RKO (cell line): ENCODE measurements at regions not wholly inside any gene's neighbourhood (a gene's known extent, or its start where the extent isn't known, plus 50 kb on each side); places are given as distances from the start of the nearest gene placed in this dataset.
A peak's percentile ranks its signal among the peaks of the same experiment; 100 is the strongest.
"Not testable (repeated sequence)": the region's sequence is repeated elsewhere in the genome, so short reads cannot be mapped to it uniquely, and the experiment has no call there.

Source experiments
- DNase-seq: peaks from one replicate; pipeline ENCODE4 v3.0.0-alpha.2; 2016; ENCODE audit warnings: low spot score

DNA sequence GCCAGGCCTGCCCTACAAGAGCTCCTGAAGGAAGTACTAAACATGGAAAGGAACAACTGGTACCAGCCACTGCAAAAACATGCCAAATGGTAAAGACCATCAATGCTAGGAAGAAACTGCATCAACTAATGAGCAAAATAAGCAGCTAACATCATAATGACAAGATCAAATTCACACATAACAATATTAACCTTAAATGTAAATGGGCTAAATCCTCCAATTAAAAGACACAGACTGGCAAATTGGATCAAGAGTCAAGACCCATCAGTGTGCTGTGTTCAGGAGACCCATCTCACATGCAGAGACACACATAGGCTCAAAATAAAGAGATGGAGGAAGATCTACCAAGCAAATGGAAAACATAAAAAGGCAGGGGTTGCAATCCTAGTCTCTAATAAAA is 119.0 kb upstream of the CARMIL1 start:
- DNase-seq = not testable (repeated sequence)

GRCh38 chr6:25165177-25165576 is 114.0 kb upstream of the CARMIL1 start:
- no peak for DNase-seq

DNA sequence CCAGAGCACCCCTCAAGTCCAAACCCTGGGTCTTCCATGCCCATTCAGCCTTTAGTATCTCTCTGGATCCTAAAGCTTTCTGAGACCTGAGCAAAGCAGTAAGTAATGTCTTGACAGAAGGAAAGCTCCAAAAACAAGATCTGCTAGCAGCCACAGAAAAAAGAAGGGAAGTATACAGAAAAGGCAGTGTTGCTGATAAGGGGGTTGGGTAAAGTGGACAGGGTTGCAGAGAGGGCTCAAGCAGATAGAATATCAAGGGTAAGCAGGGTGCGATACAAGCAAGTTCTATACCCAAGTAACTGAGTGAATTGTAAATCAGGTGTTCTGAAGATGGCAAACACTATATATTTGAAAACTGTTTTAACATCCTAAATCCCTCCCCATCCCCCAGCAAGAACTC is 113.4 kb upstream of the CARMIL1 start:
- DNase-seq = no peak

DNA sequence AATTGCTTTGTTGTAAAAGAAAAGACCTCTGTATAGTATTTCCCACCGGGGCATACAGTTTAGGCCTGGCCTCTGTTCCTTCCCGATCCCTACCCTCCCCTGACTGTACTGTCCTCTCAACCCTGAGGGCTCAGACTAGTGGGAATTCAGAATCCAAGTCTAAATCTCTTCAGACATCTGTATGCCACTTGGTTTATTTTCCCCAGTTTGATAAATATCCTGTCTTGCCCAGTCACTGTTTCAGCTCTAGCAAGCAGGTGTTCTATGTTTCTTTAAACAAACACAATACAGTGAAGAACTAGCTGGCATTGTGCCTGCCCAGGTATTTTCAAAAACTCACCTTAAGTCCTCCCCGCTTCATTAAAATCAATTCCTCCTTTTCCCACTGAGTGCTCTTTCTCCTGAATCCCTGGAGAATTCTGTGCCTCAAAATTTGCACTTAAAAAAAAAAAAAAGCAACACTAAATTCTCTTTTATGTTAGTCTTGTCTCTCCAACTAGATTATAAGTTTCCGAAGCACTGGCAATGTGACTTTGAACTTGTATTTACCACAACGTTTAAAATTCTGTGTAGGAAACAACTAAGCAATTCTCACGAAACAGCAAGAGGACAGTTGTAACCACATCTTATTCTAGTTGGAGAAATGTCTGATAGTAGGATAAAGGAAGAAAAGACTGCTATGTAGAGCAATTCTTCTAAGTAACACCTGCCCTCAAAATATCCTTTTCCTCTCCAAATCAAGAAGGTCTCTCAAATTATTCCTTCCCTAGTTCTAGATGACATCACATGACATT is 112.0 kb upstream of the CARMIL1 start:
- DNase-seq = no peak

- no peak for DNase-seq
Observed at GRCh38 chr6:25167961-25168360, 111.2 kb upstream of the CARMIL1 start.

DNA sequence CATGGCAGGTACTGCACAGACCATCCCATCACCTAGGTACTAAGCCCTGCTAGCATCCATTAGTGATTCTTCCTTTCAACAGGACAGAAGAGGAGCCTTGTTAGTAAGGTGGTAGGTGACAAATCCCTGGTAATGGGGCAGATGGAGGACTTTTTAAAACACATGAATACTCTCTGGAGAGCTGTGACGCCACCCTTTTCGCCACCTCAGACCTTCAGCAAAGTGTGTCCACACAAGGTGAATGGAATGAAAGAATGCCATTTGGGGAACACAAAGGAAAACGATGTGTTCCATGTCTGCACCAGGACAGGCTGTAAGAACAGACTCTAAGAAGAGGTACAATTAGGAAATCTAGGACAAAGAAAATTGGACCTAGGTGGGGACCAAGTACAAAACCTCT is 110.5 kb upstream of the CARMIL1 start:
- no peak for DNase-seq

DNA sequence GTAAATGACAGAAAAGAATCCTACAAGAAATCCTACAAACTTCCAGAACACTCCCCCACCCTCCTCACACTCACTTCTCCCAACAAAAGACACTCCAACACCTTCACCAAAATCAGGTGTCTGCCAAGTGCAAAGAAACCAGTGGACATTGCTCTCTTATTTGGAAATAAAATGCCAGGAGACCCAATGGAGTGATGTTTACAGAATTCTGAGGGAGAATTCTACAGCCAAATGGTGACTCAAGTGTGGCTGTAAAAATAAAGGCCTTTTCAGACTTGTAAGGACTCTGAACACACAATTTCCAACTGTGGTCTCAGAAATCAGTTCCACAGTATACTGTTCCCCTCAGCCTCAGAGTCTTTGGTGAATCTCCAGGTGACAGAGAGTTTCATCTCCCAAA is 109.6 kb upstream of the CARMIL1 start:
- no peak for DNase-seq

GRCh38 chr6:25169961-25170360 is 109.2 kb upstream of the CARMIL1 start:
- DNase-seq = no peak

- no peak for DNase-seq
Observed at GRCh38 chr6:25170640-25171039, 108.5 kb upstream of the CARMIL1 start.

DNA sequence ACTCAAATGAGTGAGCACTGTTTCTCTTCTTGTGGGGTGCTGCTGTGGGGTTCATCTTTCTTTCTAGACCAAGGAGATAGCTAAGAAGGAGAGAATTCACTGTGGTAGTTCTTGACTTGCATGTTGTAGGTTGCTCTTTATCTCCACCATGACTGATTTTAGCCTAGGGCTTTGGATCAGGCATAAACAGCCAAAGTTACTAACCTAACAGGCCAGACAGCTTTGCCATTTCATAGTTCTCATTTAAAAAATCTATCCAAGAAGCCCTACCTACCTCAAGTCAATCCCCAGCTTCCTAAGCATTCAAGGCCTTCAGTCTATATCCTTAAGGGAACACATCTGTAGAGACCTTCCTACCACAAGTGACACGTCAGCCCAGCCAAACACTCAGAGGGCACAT is 107.9 kb upstream of the CARMIL1 start:
- no peak for DNase-seq

- DNase-seq = no peak
Observed at GRCh38 chr6:25172819-25173218, 106.4 kb upstream of the CARMIL1 start.

DNA sequence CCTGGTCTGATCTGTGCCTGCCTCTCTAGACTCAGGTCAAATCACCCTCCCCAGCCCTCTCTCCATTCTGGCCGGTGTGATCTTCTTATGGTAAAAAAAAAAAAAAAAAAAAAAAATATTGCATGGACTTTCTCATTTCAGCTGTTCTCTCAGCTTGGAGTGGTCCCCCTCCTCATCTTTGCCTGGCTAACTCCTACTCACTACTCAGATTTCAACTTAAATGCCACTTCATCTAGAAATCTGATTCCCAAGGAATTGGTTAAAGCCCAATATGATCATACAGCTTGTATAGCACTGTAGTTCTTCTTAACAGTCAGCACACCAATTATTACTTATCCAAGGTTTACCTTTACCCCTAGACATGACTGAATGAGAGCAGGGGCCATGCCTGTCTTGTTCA is 105.9 kb upstream of the CARMIL1 start:
- DNase-seq = no peak

- DNase-seq = peak; percentile 88
Observed at GRCh38 chr6:25173951-25174474, 105.2 kb upstream of the CARMIL1 start.

GRCh38 chr6:25174678-25175077 is 104.5 kb upstream of the CARMIL1 start:
- DNase-seq = no peak

DNA sequence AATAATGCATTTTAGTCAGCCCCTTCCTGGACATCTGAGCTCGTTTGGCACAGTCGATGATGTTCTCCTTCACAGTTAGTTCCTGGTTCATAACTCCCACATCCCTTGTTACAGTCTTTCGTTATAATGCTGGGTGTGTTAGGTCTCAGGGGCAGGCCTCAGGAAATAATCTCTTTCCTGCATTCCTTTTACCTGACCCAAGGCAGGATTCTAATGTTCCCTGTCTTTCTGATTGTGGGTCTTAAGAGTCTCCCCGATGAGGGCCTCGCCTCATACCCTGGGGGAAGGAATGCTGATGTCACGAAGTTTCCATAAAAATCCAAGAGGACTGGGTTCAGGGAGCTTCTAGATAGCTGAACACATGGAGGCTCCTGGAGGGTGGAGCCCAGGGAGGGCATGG is 104.0 kb upstream of the CARMIL1 start:
- DNase-seq = no peak

DNA sequence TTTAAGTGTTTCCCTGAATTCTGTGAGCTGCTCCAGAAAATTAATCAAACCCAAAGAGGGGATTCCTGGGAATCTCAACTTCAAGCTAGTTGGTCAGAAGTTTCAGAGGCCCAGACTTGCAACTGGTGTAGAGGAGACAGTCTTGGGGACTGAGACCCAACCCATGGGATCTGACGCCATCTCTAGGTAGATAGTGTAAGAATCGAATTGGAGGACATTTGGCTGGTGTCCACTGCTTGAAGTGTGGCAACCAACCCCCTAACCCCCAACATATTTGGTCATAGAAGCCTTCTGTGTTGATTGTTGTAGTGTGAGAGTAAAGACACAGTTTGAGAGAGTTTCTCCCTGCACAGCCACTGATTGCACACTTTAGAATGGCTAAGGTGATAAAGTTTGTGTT is 103.5 kb upstream of the CARMIL1 start:
- no peak for DNase-seq

GRCh38 chr6:25176466-25176865 is 102.7 kb upstream of the CARMIL1 start:
- no peak for DNase-seq

GRCh38 chr6:25177500-25178028 is 101.6 kb upstream of the CARMIL1 start:
- DNase-seq = no peak

GRCh38 chr6:25178336-25179035 is 100.7 kb upstream of the CARMIL1 start:
- no peak for DNase-seq

DNA sequence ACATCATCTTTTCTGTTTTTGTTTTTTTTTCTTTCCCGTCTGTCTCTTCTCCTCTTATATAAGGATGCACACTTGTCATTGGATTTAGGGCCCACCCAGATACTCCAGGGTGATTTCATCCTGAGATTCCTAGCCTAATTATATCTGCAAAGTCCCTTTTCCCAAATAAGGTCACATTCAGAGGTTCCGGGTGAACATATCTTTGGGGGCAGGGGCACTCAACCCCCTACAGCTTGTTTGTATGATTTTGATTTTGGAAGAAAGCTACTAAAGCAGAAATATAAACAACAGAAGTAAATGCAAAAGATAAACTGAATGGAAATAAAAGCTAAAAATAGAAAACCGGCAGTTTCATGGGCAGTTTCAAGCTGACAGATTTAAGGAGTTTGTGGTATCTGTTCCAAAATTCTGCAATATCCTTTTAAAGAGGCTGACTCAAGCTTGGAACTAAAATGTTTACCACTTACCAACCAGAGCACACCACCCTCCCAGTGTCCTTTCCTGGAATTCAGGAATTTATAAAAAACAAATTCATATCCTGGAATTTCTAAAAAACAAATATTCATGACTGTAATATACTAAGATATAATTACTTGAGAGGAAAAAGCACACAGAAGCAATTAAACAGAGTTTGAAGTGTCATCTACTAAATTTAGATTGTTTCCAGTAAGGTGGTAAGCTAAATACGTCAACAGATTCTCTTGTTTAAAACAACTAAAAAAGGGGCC is 100.0 kb upstream of the CARMIL1 start:
- DNase-seq = no peak

- no peak for DNase-seq
Observed at GRCh38 chr6:25180630-25181349, 98.4 kb upstream of the CARMIL1 start.

- no peak for DNase-seq
Observed at GRCh38 chr6:25181350-25181724, 97.8 kb upstream of the CARMIL1 start.
